ENCODE measurements at regions not wholly inside any gene's neighbourhood (a gene's known extent, or its start where the extent isn't known, plus 50 kb on each side); places are given as distances from the start of the nearest gene placed in this dataset.

- no peak for DNase-seq
Measured at GRCh38 chr7:106811472-106811871, 53.6 kb upstream of the PIK3CG start.

DNA sequence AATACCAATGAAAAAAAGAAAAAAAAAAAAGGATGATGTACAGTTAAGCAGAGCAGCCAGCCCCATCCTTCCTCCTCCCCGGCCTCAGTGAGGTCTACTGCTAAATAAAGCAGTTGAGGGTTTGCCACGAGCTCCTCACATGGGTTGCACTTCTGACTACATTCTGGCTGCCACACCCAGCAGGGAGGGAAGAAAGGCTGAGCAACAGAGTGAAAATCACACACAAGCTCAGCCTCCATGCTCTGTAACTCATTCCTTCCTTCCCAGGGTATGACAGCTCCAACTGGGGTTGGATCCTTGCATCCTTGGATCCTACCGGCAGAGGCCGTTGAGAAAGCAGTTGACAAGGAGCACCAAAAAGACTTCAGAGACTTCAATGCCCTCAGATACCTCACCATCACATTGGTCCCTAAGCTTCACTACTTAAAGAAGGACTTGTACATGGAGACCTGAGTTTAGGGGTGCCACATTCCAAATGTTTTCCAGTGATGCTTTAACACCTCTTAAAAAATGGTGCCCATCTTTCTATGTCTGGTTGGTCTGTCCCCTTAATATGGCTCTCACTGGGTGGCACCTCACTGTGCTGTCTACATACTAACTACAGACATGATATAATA is 52.9 kb upstream of the PIK3CG start:
- DNase-seq: no peak

GRCh38 chr7:106813705-106814305 is 51.3 kb upstream of the PIK3CG start:
- no peak for DNase-seq

GRCh38 chr7:106814887-106815286 is 50.2 kb upstream of the PIK3CG start:
- DNase-seq: no peak

Measured in NCI-H187 (cell line).